Gastrocnemius medialis (tissue), 4 donors: ENCODE measurements at regions not wholly inside any gene's neighbourhood (a gene's known extent, or its start where the extent isn't known, plus 50 kb on each side); places are given as distances from the start of the nearest gene placed in this dataset.

ENCODE experiments used
- CTCF ChIP-seq, 5 experiments: fragments of 450-650 bp in 3 of 5; fragments of 200-600 bp in 2 of 5; sonication (generic) in 2 of 5; IDR thresholded peaks in 4 of 5; conservative IDR thresholded peaks in 1 of 5; 1 replicate in 4 of 5; 2 replicates in 1 of 5; pipeline ENCODE4 v1.5.1; 2016 to 2019; ENCODE audit warnings: antibody characterized with exemption in 5 of 5, mild to moderate bottlenecking in 3 of 5, moderate library complexity in 3 of 5
- POLR2A ChIP-seq, 2 donors: fragments of 450-650 bp; IDR thresholded peaks; one replicate each; pipeline ENCODE4 v1.6.1; 2017; ENCODE audit warnings: antibody characterized with exemption in 2 of 2, mild to moderate bottlenecking in 2 of 2, moderate library complexity in 2 of 2

- no peak for TF ChIP-seq CTCF (IDR thresholded peaks at IDR 0.05 in 4 of 5, conservative IDR thresholded peaks at IDR 0.05 in 1 of 5)
- TF ChIP-seq POLR2A (IDR thresholded peaks at IDR 0.05): no peak
Observed at GRCh38 chr2:236408786-236409185, 144.6 kb upstream of the ASB18 start.
